BE2C (cell line): ENCODE measurements at regions not wholly inside any gene's neighbourhood (a gene's known extent, or its start where the extent isn't known, plus 50 kb on each side); places are given as distances from the start of the nearest gene placed in this dataset.

Experiments used
- DNase-seq: peaks from one replicate; pipeline ENCODE4 v3.0.0-alpha.2; 2020
- H3K27me3 ChIP-seq: fragments of 250-450 bp; sonication (Bioruptor Pico); 2 replicates; pipeline ENCODE4 v1.5.1; 2020; ENCODE audit warnings: mild to moderate bottlenecking
- H3K36me3 ChIP-seq: fragments of 250-450 bp; sonication (Bioruptor Pico); 2 replicates; pipeline ENCODE4 v1.5.1; 2020; ENCODE audit warnings: mild to moderate bottlenecking
- H3K4me1 ChIP-seq: fragments of 250-450 bp; sonication (Bioruptor Pico); 2 replicates; pipeline ENCODE4 v1.5.1; 2020
- H3K4me3 ChIP-seq: 2 replicates; pipeline ENCODE4 v1.5.1; 2011; ENCODE audit warnings: low read depth, low read length
- H3K9me3 ChIP-seq: fragments of 250-450 bp; sonication (Bioruptor Pico); 2 replicates; pipeline ENCODE4 v1.5.1; 2020
- CTCF ChIP-seq: IDR thresholded peaks from 2 replicates; pipeline ENCODE4 v1.5.1; 2012; ENCODE audit warnings: mild to moderate bottlenecking, low read depth, low read length

- DNase-seq = no peak
- H3K27me3 ChIP-seq = peaks cover 9% of the 10 kb centered on the region
- H3K9me3 ChIP-seq = no peaks in the 10 kb centered on the region
- H3K4me1 ChIP-seq = no peaks in the 10 kb centered on the region
- no peaks in the 10 kb centered on the region for H3K36me3 ChIP-seq
- H3K4me3 ChIP-seq = no peak overlapping the region
- no peak for TF ChIP-seq CTCF
Observed at GRCh38 chr21:38569733-38570132, 71.5 kb upstream of the ERG start.

- Histone ChIP-seq H3K4me3 (no peak overlapping the region), H3K27me3 (peaks cover 18% of the 10 kb centered on the region), H3K36me3 (no peaks in the 10 kb centered on the region), H3K4me1 (no peaks in the 10 kb centered on the region), H3K9me3 (no peaks in the 10 kb centered on the region)
- DNase-seq = no peak
- no peak for TF ChIP-seq CTCF
Observed at GRCh38 chr21:38570596-38570995, 72.3 kb upstream of the ERG start.

- TF ChIP-seq CTCF = no peak
- Histone ChIP-seq H3K4me1 (no peaks in the 10 kb centered on the region), H3K9me3 (no peaks in the 10 kb centered on the region), H3K4me3 (no peak overlapping the region), H3K36me3 (no peaks in the 10 kb centered on the region), H3K27me3 (peaks cover 22% of the 10 kb centered on the region)
- no peak for DNase-seq
Observed at GRCh38 chr21:38574895-38575575, 76.8 kb upstream of the ERG start.

GRCh38 chr21:38577887-38578286 lies 79.6 kb upstream of the ERG start:
- no peaks in the 10 kb centered on the region for H3K36me3 ChIP-seq
- no peak overlapping the region for H3K4me3 ChIP-seq
- H3K4me1 ChIP-seq = no peaks in the 10 kb centered on the region
- no peak for DNase-seq
- peaks cover 22% of the 10 kb centered on the region for H3K27me3 ChIP-seq
- H3K9me3 ChIP-seq = no peaks in the 10 kb centered on the region
- TF ChIP-seq CTCF = no peak

GRCh38 chr21:38590449-38591217 lies 92.4 kb upstream of the ERG start:
- TF ChIP-seq CTCF = no peak
- H3K27me3 ChIP-seq = no peaks in the 10 kb centered on the region
- H3K36me3 ChIP-seq = no peaks in the 10 kb centered on the region
- H3K9me3 ChIP-seq = no peaks in the 10 kb centered on the region
- DNase-seq = no peak
- no peaks in the 10 kb centered on the region for H3K4me1 ChIP-seq
- H3K4me3 ChIP-seq = no peak overlapping the region

GRCh38 chr21:38591218-38591537 lies 92.9 kb upstream of the ERG start:
- H3K4me1 ChIP-seq = no peaks in the 10 kb centered on the region
- no peaks in the 10 kb centered on the region for H3K27me3 ChIP-seq
- no peaks in the 10 kb centered on the region for H3K36me3 ChIP-seq
- no peaks in the 10 kb centered on the region for H3K9me3 ChIP-seq
- no peak for DNase-seq
- no peak overlapping the region for H3K4me3 ChIP-seq
- no peak for TF ChIP-seq CTCF
